Loucy (cell line): ENCODE measurements at regions not wholly inside any gene's neighbourhood (a gene's known extent, or its start where the extent isn't known, plus 50 kb on each side); places are given as distances from the start of the nearest gene placed in this dataset.

Experiments
- H2AFZ ChIP-seq: fragments of 200-600 bp; sonication (generic); 2 replicates; pipeline ENCODE4 v1.6.0; 2016; ENCODE audit warnings: antibody characterized with exemption, mild to moderate bottlenecking, low read length, moderate library complexity
- H3F3A ChIP-seq: fragments of 200-600 bp; 2 replicates; pipeline ENCODE4 v1.6.0; 2016; ENCODE audit warnings: antibody characterized with exemption, low read depth, mild to moderate bottlenecking
- H3K27me3 ChIP-seq: fragments of 200-600 bp; sonication (generic); 2 replicates; pipeline ENCODE4 v1.6.1; 2014; ENCODE audit warnings: low read length, mild to moderate bottlenecking; ENCODE audit not compliant: insufficient read depth, poor library complexity, severe bottlenecking
- H3K36me3 ChIP-seq: fragments of 200-600 bp; sonication (generic); 2 replicates; pipeline ENCODE4 v1.6.1; 2016; ENCODE audit warnings: low read length; ENCODE audit not compliant: insufficient read depth
- H3K4me1 ChIP-seq: fragments of 200-600 bp; sonication (generic); 2 replicates; pipeline ENCODE4 v1.5.1; 2014; ENCODE audit warnings: low read length, mild to moderate bottlenecking; ENCODE audit not compliant: insufficient read depth, poor library complexity, severe bottlenecking
- H3K4me2 ChIP-seq: fragments of 200-600 bp; sonication (generic); 2 replicates; pipeline ENCODE4 v1.6.0; 2014; ENCODE audit warnings: antibody characterized with exemption, low read length, low read depth, mild to moderate bottlenecking; ENCODE audit not compliant: poor library complexity, severe bottlenecking
- H3K4me3 ChIP-seq: fragments of 200-600 bp; sonication (generic); 2 replicates; pipeline ENCODE4 v1.5.1; 2014; ENCODE audit warnings: low read length, mild to moderate bottlenecking, mixed read lengths; ENCODE audit not compliant: poor library complexity, severe bottlenecking
- H3K79me2 ChIP-seq: fragments of 200-600 bp; sonication (generic); 2 replicates; pipeline ENCODE4 v1.6.1; 2014; ENCODE audit warnings: low read length; ENCODE audit not compliant: insufficient read depth
- H3K9ac ChIP-seq: fragments of 200-600 bp; sonication (generic); 2 replicates; pipeline ENCODE4 v1.6.0; 2014; ENCODE audit warnings: mild to moderate bottlenecking, low read depth, low read length, moderate library complexity; ENCODE audit not compliant: poor library complexity, severe bottlenecking
- H3K9me2 ChIP-seq: fragments of 200-600 bp; sonication (generic); replicated peaks from 2 replicates; pipeline ENCODE4 v1.6.1; 2016; ENCODE audit warnings: low read depth, low read length, mixed read lengths
- H3K9me3 ChIP-seq: fragments of 200-600 bp; sonication (generic); 2 replicates; pipeline ENCODE4 v1.6.1; 2014; ENCODE audit warnings: mild to moderate bottlenecking, antibody characterized with exemption, low read length, low read depth; ENCODE audit not compliant: insufficient read depth
- H4K20me1 ChIP-seq: fragments of 200-600 bp; sonication (generic); 2 replicates; pipeline ENCODE4 v1.6.0; 2014; ENCODE audit warnings: antibody characterized with exemption, low read length, mild to moderate bottlenecking; ENCODE audit not compliant: insufficient read depth, poor library complexity, severe bottlenecking
- CTCF ChIP-seq: fragments of 200-600 bp; sonication (generic); conservative IDR thresholded peaks from 2 replicates; pipeline ENCODE4 v1.5.1; 2014; ENCODE audit warnings: mild to moderate bottlenecking, antibody characterized with exemption, low read length
- EZH2phosphoT487 ChIP-seq: fragments of 200-600 bp; IDR thresholded peaks from 2 replicates; pipeline ENCODE4 v1.6.1; 2018; ENCODE audit warnings: antibody characterized with exemption, mild to moderate bottlenecking, moderate library complexity, borderline replicate concordance

- H3K9me2 ChIP-seq: no peaks in the 10 kb centered on the region
- H3K79me2 ChIP-seq: no peaks in the 10 kb centered on the region
- TF ChIP-seq CTCF (no peak), EZH2phosphoT487 (no peak)
- peak overlapping the region; percentile 41 for H3K4me2 ChIP-seq
- peak overlapping the region; percentile 47 for H3K4me3 ChIP-seq
- H4K20me1 ChIP-seq: no peaks in the 10 kb centered on the region
- peak overlapping the region; percentile 85 for H2AFZ ChIP-seq
- H3K9me3 ChIP-seq: no peaks in the 10 kb centered on the region; the same call in 1 of the 2 replicates
- no peaks in the 10 kb centered on the region for H3F3A ChIP-seq
- no peak overlapping the region for H3K9ac ChIP-seq
- H3K27me3 ChIP-seq: no peaks in the 10 kb centered on the region
- peaks cover 10% of the 10 kb centered on the region for H3K4me1 ChIP-seq
- no peaks in the 10 kb centered on the region for H3K36me3 ChIP-seq
Measured at GRCh38 chr4:114302472-114302871, 296.1 kb upstream of the UGT8 start.

- TF ChIP-seq EZH2phosphoT487: no peak
- TF ChIP-seq CTCF: no peak
- peaks cover 22% of the 10 kb centered on the region for H3K4me1 ChIP-seq
- no peaks in the 10 kb centered on the region for H3K9me2 ChIP-seq
- H3K4me3 ChIP-seq: no peak overlapping the region
- H3K9ac ChIP-seq: no peak overlapping the region
- no peaks in the 10 kb centered on the region for H3K27me3 ChIP-seq
- H3K9me3 ChIP-seq: no peaks in the 10 kb centered on the region; the same call in 1 of the 2 replicates
- no peak overlapping the region for H2AFZ ChIP-seq
- no peak overlapping the region for H3K4me2 ChIP-seq
- no peaks in the 10 kb centered on the region for H4K20me1 ChIP-seq
- H3F3A ChIP-seq: no peaks in the 10 kb centered on the region
- H3K79me2 ChIP-seq: no peaks in the 10 kb centered on the region
- no peaks in the 10 kb centered on the region for H3K36me3 ChIP-seq
Measured at GRCh38 chr4:114304046-114304445, 294.6 kb upstream of the UGT8 start.

GRCh38 chr4:114304567-114304966, 294.0 kb upstream of the UGT8 start:
- Histone ChIP-seq H3K4me2 (no peak overlapping the region), H3K36me3 (no peaks in the 10 kb centered on the region), H3K9me3 (no peaks in the 10 kb centered on the region; the same call in 1 of the 2 replicates), H3K27me3 (no peaks in the 10 kb centered on the region), H3K9me2 (no peaks in the 10 kb centered on the region), H3K4me1 (peaks cover 22% of the 10 kb centered on the region), H3K79me2 (no peaks in the 10 kb centered on the region), H3K9ac (no peak overlapping the region), H3F3A (no peaks in the 10 kb centered on the region), H2AFZ (peak overlapping the region; percentile 39; the same call in 1 of the 2 replicates), H4K20me1 (no peaks in the 10 kb centered on the region), H3K4me3 (no peak overlapping the region)
- TF ChIP-seq CTCF: no peak
- no peak for TF ChIP-seq EZH2phosphoT487
